Thyroid gland (tissue), 4 donors: ENCODE measurements at regions not wholly inside any gene's neighbourhood (a gene's known extent, or its start where the extent isn't known, plus 50 kb on each side); places are given as distances from the start of the nearest gene placed in this dataset.

ENCODE experiments used
- DNase-seq, 2 donors: peaks; one replicate each; pipeline ENCODE4 v3.0.0-alpha.2; 2019
- H3K27ac ChIP-seq, 3 donors: fragments of 200-600 bp; sonication (generic); 1 replicate in 2 of 3; 2 replicates in 1 of 3; pipeline ENCODE4 v1.5.1; 2016 to 2019; ENCODE audit warnings: mild to moderate bottlenecking in 1 of 3, moderate library complexity in 1 of 3
- H3K27me3 ChIP-seq: fragments of 200-600 bp; sonication (generic); one replicate; pipeline ENCODE4 v1.5.1; 2019
- H3K36me3 ChIP-seq, 2 donors: fragments of 200-600 bp; sonication (generic); one replicate each; pipeline ENCODE4 v1.5.1; 2016 to 2019
- H3K4me1 ChIP-seq, 2 donors: fragments of 200-600 bp; sonication (generic); one replicate each; pipeline ENCODE4 v1.5.1; 2017 to 2019
- H3K4me3 ChIP-seq, 3 donors: fragments of 200-600 bp; sonication (generic); replicated peaks in 1 of 3; 1 replicate in 2 of 3; 2 replicates in 1 of 3; pipeline ENCODE4 v1.5.1; 2016; ENCODE audit warnings: mild to moderate bottlenecking in 1 of 3
- H3K9me3 ChIP-seq: fragments of 200-600 bp; sonication (generic); one replicate; pipeline ENCODE4 v1.5.1; 2017
- POLR2A ChIP-seq, 2 donors: fragments of 450-650 bp; IDR thresholded peaks; one replicate each; pipeline ENCODE4 v1.6.1; 2017; ENCODE audit warnings: antibody characterized with exemption in 2 of 2, mild to moderate bottlenecking in 2 of 2, moderate library complexity in 1 of 2
- WGBS, 2 donors: methylation state at CpG; one replicate each; pipeline ENCODE4 v1.1.5; 2017; 5-methylcytosine and 5-hydroxymethylcytosine counted together
- intact Hi-C: fragments of 100-400 bp; cut with DNase I; formaldehyde crosslinking; loops from one replicate; pipeline ENCODE4 v1.15.1; 2023
- TF ChIP-seq, protein P1 (sequence below), 6 experiments: fragments of 200-600 bp in 3 of 6; fragments of 450-650 bp in 3 of 6; sonication (generic) in 3 of 6; IDR thresholded peaks; one replicate each; pipeline ENCODE4 v1.5.1; 2016 to 2019; ENCODE audit warnings: antibody characterized with exemption in 6 of 6, mild to moderate bottlenecking in 2 of 6, inconsistent platforms in 1 of 6, moderate library complexity in 1 of 6

DNA sequence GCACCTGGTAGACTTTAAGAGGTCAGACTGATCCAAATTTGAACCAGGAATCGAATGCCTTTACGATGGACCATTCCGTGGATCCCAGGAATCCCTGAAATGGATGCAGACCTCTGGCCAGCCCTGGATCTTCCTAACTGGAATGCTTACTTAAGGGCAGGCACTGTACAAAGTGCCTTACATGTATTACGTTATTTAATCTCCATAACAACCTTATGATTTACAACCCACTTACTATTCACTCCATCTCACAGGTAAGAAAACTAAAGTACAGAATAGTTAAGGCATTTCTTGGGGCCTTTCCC, 93.6 kb downstream of the HSPH1 start:
- Histone ChIP-seq H3K9me3 (no peaks in the 10 kb centered on the region), H3K4me1 (no peaks in the 10 kb centered on the region), H3K27ac (no peak overlapping the region), H3K27me3 (no peaks in the 10 kb centered on the region), H3K4me3 (no peak overlapping the region), H3K36me3 (no peaks in the 10 kb centered on the region)
- 89 to 92% methylated on average over 4 of the region's 4 CpGs for WGBS, 2 donors
- no peak for TF ChIP-seq POLR2A (IDR thresholded peaks at IDR 0.05)
- TF ChIP-seq, protein P1, sequence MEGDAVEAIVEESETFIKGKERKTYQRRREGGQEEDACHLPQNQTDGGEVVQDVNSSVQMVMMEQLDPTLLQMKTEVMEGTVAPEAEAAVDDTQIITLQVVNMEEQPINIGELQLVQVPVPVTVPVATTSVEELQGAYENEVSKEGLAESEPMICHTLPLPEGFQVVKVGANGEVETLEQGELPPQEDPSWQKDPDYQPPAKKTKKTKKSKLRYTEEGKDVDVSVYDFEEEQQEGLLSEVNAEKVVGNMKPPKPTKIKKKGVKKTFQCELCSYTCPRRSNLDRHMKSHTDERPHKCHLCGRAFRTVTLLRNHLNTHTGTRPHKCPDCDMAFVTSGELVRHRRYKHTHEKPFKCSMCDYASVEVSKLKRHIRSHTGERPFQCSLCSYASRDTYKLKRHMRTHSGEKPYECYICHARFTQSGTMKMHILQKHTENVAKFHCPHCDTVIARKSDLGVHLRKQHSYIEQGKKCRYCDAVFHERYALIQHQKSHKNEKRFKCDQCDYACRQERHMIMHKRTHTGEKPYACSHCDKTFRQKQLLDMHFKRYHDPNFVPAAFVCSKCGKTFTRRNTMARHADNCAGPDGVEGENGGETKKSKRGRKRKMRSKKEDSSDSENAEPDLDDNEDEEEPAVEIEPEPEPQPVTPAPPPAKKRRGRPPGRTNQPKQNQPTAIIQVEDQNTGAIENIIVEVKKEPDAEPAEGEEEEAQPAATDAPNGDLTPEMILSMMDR (IDR thresholded peaks at IDR 0.05), result no peak
- intact Hi-C loops, result no loop called here
- DNase-seq, result no peak

DNA sequence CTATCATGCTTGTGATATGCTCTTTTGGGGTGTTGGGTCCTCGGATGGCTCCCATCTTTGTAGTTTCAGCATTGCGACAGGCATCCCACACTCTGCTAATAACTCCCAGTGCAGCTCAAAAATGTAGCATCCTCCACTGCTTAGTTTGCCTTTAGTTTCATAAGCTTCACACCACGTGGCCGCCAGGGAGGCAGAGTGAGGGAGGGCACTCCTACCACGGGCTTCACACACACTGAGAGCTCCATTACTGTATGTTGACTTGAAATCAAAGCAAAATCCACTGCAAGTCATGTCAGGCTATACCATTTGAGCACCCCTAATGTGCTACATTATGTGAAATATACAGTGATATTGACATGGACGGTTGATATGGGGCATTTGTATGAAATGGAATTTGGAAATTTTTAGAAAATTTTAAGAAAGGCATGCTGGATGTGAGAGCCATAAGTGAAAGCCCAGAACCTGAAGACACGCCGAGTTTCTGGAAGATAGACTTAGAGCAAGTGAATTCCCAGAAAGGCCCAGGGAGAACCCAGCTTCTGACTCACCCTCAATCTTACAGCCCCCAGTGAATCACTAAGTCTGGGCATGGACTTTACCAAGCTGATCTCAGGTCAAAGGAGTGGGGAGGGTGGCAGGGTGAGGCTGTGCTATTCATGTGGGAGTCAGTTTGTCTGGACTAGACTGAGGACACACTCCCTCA, 94.1 kb downstream of the HSPH1 start:
- Histone ChIP-seq H3K4me3 (no peak overlapping the region), H3K9me3 (no peaks in the 10 kb centered on the region), H3K27me3 (no peaks in the 10 kb centered on the region), H3K27ac (no peak overlapping the region), H3K36me3 (no peaks in the 10 kb centered on the region), H3K4me1 (no peaks in the 10 kb centered on the region)
- 83 to 85% methylated on average over 8 of the region's 8 CpGs for WGBS, 2 donors
- no peak for TF ChIP-seq POLR2A (IDR thresholded peaks at IDR 0.05)
- TF ChIP-seq, protein P1 (IDR thresholded peaks at IDR 0.05), result no peak
- no peak for DNase-seq
- intact Hi-C loops, result no loop called here

DNA sequence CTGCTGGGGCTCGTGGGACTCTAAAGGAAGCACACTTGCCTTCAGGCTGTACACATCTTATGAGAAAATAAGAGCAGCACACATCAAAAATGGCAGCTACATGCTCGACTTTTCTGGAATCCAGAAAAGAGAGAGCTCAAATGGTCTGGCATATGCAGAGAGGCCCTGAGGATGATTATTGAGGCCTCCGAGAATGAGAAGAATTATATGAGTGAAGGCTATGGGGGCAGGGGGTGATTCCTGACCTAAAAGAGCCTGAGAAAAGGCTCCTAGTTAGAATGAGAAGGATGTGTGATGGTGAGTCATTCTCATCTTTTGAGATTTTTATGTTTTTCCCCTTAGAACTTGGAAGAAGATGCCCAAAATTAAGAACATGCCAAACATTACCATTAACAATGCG, 97.1 kb downstream of the HSPH1 start:
- no peak overlapping the region for H3K27ac ChIP-seq
- H3K9me3 ChIP-seq, result no peaks in the 10 kb centered on the region
- 87 to 92% methylated on average over 4 of the region's 4 CpGs for WGBS, 2 donors
- no peak for TF ChIP-seq POLR2A (IDR thresholded peaks at IDR 0.05)
- TF ChIP-seq, protein P1 (IDR thresholded peaks at IDR 0.05), result no peak
- DNase-seq, result no peak
- no peaks in the 10 kb centered on the region for H3K36me3 ChIP-seq
- H3K27me3 ChIP-seq, result no peaks in the 10 kb centered on the region
- H3K4me3 ChIP-seq, result no peak overlapping the region
- intact Hi-C loops, result no loop called here
- no peaks in the 10 kb centered on the region for H3K4me1 ChIP-seq

DNA sequence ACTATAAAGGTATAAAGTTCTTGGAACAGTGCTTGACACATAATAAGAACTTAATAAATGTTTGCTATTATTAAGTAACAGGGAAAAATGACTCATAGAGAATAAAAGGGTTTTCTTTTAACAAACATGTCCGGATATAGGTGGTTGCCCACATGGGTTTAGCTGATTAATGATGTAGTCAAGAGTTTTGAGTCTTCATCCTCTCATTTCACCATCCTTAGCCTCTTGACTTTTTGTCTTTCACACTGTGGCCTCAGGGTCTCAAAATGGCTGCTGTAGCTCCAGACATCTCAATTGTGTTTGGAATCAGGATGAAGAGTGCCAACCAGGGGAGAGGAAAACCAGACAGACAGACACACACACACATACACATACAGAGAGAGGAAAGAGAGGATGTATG, 97.9 kb downstream of the HSPH1 start:
- no peak for DNase-seq
- Histone ChIP-seq H3K9me3 (no peaks in the 10 kb centered on the region), H3K36me3 (no peaks in the 10 kb centered on the region), H3K4me3 (no peak overlapping the region), H3K27ac (no peak overlapping the region), H3K4me1 (no peaks in the 10 kb centered on the region), H3K27me3 (no peaks in the 10 kb centered on the region)
- TF ChIP-seq, protein P1 (IDR thresholded peaks at IDR 0.05), result no peak
- no peak for TF ChIP-seq POLR2A (IDR thresholded peaks at IDR 0.05)
- 82 to 93% methylated on average over 1 of the region's 1 CpG for WGBS, 2 donors
- intact Hi-C loops, result no loop called here

DNA sequence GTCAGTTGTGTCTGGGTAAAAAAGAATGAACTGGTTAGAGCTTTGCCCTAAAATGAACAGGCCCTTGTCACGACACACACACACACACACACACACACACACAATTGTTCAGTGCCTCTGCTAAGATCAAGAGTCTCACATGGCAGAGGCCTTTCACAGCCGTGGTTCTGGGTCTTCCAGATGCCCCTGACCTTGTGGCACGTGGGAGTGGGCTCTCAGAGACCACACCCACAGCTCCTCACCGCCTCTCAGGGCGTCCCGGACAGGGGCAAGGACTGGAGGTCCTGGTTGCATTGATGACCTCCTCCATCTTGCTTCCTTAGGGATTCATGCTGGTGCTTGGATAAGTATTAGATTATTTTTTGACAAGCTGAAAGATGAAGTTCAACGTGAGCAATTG, 101.0 kb downstream of the HSPH1 start:
- H3K27ac ChIP-seq, result no peak overlapping the region
- no peak for TF ChIP-seq POLR2A (IDR thresholded peaks at IDR 0.05)
- TF ChIP-seq, protein P1 (IDR thresholded peaks at IDR 0.05), result no peak
- intact Hi-C loops, result no loop called here
- no peaks in the 10 kb centered on the region for H3K27me3 ChIP-seq
- H3K4me1 ChIP-seq, result no peaks in the 10 kb centered on the region
- no peak overlapping the region for H3K4me3 ChIP-seq
- 74 to 80% methylated on average over 7 of the region's 7 CpGs for WGBS, 2 donors
- no peaks in the 10 kb centered on the region for H3K36me3 ChIP-seq
- no peaks in the 10 kb centered on the region for H3K9me3 ChIP-seq
- no peak for DNase-seq
